HL-60 (cell line): ENCODE measurements at regions not wholly inside any gene's neighbourhood (a gene's known extent, or its start where the extent isn't known, plus 50 kb on each side); places are given as distances from the start of the nearest gene placed in this dataset.
"Not testable (repeated sequence)": the region's sequence is repeated elsewhere in the genome, so short reads cannot be mapped to it uniquely, and the experiment has no call there.

Experiments used
- DNase-seq, 2 experiments: peaks; one replicate each; pipeline ENCODE4 v3.0.0-alpha.2; 2010 to 2020; ENCODE audit warnings: low read depth in 1 of 2, low spot score in 1 of 2
- H3K27ac ChIP-seq: fragments of 250-450 bp; sonication (Bioruptor Pico); replicated peaks from 2 replicates; pipeline ENCODE4 v1.5.1; 2020; ENCODE audit warnings: mild to moderate bottlenecking, moderate library complexity
- H3K27me3 ChIP-seq: fragments of 250-450 bp; sonication (Bioruptor Pico); 2 replicates; pipeline ENCODE4 v1.5.1; 2021; ENCODE audit warnings: mild to moderate bottlenecking, moderate library complexity; ENCODE audit not compliant: insufficient read depth, poor library complexity, severe bottlenecking
- H3K4me3 ChIP-seq: replicated peaks from 2 replicates; pipeline ENCODE4 v1.5.1; 2011; ENCODE audit warnings: mild to moderate bottlenecking, control low read depth, low read length; ENCODE audit not compliant: insufficient read depth
- CTCF ChIP-seq: IDR thresholded peaks from one replicate; pipeline ENCODE4 v1.5.1; 2011; ENCODE audit warnings: low read length, control low read depth, inconsistent platforms; ENCODE audit not compliant: insufficient read depth
- GABPA ChIP-seq: IDR thresholded peaks from 2 replicates; pipeline ENCODE4 v1.6.1; 2012; ENCODE audit warnings: low read depth
- POLR2AphosphoS5 ChIP-seq: IDR thresholded peaks from 2 replicates; pipeline ENCODE4 v1.6.1; 2012; ENCODE audit warnings: low read depth
- SPI1 ChIP-seq: IDR thresholded peaks from 2 replicates; pipeline ENCODE4 v1.6.1; 2012; ENCODE audit warnings: low read depth, mild to moderate bottlenecking, borderline replicate concordance
- TF ChIP-seq, protein P1 (sequence below): IDR thresholded peaks from 2 replicates; pipeline ENCODE4 v1.6.1; 2012; ENCODE audit warnings: low read depth; ENCODE audit not compliant: insufficient replicate concordance

DNA sequence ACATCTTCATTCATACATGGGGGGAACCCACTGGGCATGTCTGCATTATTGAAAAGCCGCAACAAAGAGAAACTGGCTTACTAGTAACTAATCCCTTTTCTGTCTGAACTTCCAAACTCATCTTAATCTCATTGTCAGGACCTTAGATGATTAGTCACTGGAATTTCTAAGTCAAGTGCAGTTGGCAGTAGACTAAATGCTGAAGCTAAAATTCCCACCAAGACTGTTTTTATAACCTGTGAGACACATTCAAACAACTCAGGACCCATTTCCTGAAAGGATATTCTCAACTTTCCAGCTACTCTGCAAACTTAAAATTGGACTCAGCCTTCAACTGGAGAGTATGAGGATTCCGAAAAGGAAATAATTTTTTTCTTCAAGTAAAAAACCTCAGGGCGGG, 94.8 kb upstream of the SCAF8 start:
- no peak for DNase-seq
- Histone ChIP-seq H3K4me3 (no peak overlapping the region), H3K27ac (no peak overlapping the region), H3K27me3 (peaks cover 2% of the 10 kb centered on the region)
- TF ChIP-seq GABPA: no peak
- TF ChIP-seq, protein P1, sequence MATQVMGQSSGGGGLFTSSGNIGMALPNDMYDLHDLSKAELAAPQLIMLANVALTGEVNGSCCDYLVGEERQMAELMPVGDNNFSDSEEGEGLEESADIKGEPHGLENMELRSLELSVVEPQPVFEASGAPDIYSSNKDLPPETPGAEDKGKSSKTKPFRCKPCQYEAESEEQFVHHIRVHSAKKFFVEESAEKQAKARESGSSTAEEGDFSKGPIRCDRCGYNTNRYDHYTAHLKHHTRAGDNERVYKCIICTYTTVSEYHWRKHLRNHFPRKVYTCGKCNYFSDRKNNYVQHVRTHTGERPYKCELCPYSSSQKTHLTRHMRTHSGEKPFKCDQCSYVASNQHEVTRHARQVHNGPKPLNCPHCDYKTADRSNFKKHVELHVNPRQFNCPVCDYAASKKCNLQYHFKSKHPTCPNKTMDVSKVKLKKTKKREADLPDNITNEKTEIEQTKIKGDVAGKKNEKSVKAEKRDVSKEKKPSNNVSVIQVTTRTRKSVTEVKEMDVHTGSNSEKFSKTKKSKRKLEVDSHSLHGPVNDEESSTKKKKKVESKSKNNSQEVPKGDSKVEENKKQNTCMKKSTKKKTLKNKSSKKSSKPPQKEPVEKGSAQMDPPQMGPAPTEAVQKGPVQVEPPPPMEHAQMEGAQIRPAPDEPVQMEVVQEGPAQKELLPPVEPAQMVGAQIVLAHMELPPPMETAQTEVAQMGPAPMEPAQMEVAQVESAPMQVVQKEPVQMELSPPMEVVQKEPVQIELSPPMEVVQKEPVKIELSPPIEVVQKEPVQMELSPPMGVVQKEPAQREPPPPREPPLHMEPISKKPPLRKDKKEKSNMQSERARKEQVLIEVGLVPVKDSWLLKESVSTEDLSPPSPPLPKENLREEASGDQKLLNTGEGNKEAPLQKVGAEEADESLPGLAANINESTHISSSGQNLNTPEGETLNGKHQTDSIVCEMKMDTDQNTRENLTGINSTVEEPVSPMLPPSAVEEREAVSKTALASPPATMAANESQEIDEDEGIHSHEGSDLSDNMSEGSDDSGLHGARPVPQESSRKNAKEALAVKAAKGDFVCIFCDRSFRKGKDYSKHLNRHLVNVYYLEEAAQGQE: no peak

- H3K27me3 ChIP-seq, DNase-seq, H3K27ac ChIP-seq, H3K4me3 ChIP-seq: not testable (repeated sequence)
Measured at GRCh38 chr6:154639196-154639595, 94.0 kb upstream of the SCAF8 start.

- H3K27ac ChIP-seq: no peak overlapping the region
- TF ChIP-seq GABPA (no peak), CTCF (no peak), SPI1 (no peak), POLR2AphosphoS5 (no peak)
- TF ChIP-seq, protein P1: no peak
- H3K4me3 ChIP-seq: no peak overlapping the region
- DNase-seq: no peak
- H3K27me3 ChIP-seq: no peaks in the 10 kb centered on the region
Measured at GRCh38 chr6:154648188-154648887, 84.9 kb upstream of the SCAF8 start.

GRCh38 chr6:154648888-154649205, 84.4 kb upstream of the SCAF8 start:
- Histone ChIP-seq H3K4me3 (no peak overlapping the region), H3K27me3 (no peaks in the 10 kb centered on the region), H3K27ac (no peak overlapping the region)
- no peak for DNase-seq
- TF ChIP-seq CTCF: no peak
- no peak for TF ChIP-seq SPI1
- TF ChIP-seq GABPA: no peak
- TF ChIP-seq, protein P1: no peak
- TF ChIP-seq POLR2AphosphoS5: no peak
